GM12874 (cell line): ENCODE measurements at regions not wholly inside any gene's neighbourhood (a gene's known extent, or its start where the extent isn't known, plus 50 kb on each side); places are given as distances from the start of the nearest gene placed in this dataset.

ENCODE experiments used
- CTCF ChIP-seq: IDR thresholded peaks from 2 replicates; pipeline ENCODE4 v1.5.1; 2011; ENCODE audit warnings: low read depth, mild to moderate bottlenecking, control low read depth, low read length, moderate library complexity; ENCODE audit not compliant: insufficient read depth

DNA sequence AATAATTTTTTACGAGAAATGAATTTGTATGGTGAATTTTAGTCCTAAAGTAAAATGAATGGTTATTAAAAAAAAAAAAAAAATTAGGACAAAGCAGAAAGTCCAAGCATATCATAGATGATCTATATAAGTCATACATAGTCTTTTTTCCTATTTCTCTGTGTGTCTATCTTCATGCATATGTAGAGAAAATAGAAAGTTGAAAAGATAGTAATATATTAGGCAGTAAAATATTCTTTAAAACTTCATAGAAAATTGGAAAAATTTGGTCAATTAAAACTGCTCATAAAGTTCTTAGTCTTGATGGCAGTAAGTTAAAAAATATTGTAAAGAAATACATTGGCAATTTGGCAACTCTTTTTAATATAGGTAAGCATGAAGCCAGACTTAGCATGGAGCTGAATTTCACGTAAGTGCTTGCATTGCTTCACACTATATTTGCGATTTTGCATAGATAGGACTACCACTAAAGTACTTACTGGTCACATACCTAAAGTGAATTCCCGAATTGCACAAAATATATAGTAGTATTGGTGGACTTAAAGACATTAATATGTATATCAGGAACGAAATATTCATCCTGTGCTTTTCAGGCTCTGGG is 303.8 kb downstream of the IPO8 start:
- no peak for TF ChIP-seq CTCF

DNA sequence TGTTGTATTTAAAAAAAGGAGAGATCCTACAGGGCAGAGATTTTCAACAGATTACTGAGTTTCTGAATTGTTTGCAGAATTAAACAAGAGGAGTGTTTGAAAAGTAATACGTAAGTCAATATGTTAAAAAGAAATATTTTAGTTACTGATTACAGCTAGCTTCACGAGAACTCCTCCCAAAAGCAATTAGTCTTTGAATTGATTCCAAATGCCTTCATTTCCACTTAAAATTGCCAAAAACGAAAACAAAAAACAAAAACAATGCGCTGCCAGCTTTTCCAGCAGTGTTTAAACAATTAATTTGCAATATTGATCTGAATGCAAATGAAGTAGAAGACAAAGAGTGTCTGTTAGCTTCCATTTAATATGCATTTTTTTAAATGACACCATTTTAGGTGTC is 310.0 kb downstream of the IPO8 start:
- no peak for TF ChIP-seq CTCF

- TF ChIP-seq CTCF: no peak
These were observed 310.7 kb downstream of the IPO8 start for GRCh38 chr12:30384976-30385375.

- TF ChIP-seq CTCF: no peak
These were observed 317.4 kb downstream of the IPO8 start for GRCh38 chr12:30378307-30378706.

DNA sequence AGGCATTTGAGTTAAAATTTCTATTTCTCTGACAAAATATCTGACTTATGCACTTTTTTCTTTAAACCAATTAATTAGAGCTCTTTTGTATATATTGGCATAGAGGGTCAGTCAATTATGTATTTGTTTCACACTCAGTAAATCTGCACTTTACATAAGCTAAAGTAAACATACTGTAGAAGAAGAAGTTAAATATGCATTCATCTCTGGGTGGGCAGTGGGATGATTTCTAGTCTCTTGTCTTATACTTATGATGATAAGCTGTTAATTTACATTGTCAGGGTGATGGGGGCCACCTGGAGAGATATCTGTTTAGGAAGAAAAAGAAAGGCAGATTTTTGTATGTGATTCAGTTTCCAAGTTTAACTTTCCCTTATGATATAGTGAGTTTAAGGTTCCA is 330.8 kb downstream of the IPO8 start:
- TF ChIP-seq CTCF: no peak

- TF ChIP-seq CTCF: no peak
These were observed 334.5 kb downstream of the IPO8 start for GRCh38 chr12:30361145-30361544.

DNA sequence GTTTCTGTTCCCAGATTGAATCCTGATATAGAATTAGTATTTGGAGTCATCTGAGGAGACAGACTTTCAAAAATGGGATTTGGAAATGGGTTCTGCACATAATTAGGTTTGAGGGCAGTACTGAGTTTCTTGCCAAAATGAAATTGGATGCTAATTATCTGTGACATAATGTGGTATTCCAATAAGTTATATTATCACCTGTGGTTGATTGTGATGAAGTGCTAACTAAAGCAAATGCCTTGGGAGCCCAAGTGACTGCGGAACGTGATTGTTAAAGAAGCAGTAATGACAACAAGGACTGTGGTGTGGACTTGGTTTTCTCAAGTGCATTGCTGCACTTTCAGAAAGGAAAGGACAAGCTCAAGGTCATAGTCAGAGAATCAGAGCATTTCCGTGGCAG is 337.0 kb downstream of the IPO8 start:
- no peak for TF ChIP-seq CTCF
